ENCODE measurements at regions not wholly inside any gene's neighbourhood (a gene's known extent, or its start where the extent isn't known, plus 50 kb on each side); places are given as distances from the start of the nearest gene placed in this dataset.
"Not testable (repeated sequence)": the region's sequence is repeated elsewhere in the genome, so short reads cannot be mapped to it uniquely, and the experiment has no call there.

DNA sequence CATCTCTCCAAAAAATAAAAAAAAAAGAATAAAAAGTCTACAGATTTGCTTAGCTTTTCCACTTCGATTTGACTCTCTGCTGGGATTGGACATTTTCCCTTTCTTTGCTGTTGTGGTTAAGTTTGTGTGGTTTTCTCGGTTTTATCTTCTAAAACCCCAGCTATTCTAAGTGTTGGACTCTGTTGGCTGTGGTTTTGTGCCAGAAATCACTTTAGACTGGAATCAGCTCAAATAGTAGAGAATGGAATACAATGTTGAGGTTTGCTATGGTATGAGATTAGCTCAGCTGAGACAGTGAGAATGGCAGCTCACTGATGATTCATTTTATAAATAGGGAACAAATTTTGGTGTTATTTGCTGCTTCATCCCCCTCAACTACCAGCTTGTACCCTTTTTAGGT, 116.0 kb downstream of the BUB3 start:
- DNase-seq (ENCODE audit: low read depth in 2 of 2): no peak

DNA sequence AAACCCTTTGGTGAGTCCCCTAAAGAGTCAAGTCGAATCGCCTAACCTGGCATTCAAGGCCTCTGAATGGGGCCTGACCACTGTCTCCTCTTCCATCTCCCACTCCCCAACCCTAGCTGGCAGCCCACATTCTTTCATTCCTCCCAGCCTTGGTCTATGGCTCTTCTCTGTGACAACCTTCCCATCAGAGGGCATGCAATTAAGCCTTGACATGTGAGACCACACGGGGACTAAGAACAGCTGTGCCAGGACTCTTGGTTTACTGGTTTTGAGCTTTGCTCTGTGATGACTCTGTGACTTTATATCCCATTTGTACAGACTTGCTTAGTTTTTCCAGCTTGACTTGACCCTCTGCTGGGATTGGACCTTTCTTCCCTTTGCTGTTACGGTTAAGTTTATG, 116.6 kb downstream of the BUB3 start:
- no peak for DNase-seq (ENCODE audit: low read depth in 2 of 2)

DNA sequence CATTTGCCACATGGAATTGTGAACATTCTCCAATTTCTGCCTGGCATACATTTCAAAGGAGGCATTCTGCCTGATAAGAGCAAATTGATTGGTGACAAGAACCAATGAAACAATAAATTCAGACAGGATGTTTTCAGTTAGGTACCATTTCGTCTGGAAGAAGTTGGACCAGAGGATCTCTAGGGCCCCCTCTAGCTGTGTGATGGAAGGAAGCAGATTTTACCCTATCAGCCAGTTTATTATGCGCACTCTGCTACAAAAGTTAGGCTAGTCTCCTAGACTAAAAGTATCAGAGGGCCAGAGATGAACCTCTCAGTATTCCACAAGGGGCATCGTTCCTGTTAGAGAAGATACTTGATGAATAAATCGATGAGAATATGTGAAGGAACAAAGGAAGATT, 118.0 kb downstream of the BUB3 start:
- no peak for DNase-seq (ENCODE audit: low read depth in 2 of 2)

DNA sequence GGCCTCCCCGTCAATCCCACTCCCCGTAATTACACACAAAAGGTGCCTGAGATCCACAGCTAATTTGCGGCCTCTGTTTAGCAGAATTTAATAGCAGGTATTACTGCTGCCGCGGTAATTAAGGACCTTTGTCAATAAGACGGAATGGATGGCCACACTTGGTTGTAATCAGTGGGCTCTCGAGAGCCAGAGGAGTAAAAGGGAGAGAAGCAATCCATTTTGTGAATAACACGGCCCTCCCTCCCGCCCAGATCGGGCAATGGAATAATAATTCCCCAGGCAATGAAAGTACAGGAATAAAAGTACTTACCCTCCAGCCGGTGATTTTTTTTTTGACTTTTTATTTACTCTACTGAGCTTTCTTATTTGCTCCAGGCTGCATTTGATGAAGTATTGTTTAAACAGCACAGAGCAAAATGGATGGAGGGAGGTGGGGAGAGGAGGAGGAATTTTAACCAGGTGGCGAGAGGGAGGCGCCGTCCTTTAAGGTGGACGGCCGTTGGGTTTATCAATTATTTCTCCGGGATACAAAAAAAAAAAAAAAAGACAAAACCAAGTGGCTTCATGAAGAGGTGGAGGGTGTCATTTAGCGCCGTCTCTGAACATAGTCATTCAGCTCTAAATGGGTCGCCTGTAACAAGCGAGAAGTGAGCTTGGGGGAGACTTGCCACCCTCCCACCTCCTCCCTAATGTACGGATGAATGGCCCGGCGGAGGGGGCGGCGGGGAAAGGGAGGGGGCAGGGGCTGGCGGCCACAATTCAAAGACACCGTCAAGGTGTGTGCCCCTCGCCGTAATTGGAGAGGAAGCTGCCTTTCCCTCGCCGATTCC, 120.3 kb downstream of the BUB3 start:
- no peak for DNase-seq (ENCODE audit: low read depth in 2 of 2)

DNA sequence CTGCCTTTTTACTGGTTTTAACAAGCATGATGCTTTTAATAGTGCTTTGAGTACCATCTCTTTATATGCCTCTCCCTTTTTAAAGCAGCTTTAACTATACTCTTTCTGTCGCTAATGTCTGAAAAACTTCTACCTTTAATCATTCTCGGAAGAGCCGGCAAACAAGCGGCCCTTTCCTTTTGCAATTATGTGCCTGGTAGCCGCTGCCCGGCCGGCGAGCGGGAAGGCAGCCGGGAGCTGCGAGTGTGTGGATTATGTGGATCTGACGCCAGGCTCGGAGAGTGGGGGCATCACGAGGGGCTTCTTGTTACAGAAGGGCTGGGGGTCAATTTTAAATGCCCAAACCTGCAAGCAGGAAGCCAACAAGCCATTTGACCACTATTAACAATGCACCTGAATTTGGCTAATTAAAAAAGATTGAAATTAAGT, 120.9 kb downstream of the BUB3 start:
- no peak for DNase-seq (ENCODE audit: low read depth in 2 of 2)

DNA sequence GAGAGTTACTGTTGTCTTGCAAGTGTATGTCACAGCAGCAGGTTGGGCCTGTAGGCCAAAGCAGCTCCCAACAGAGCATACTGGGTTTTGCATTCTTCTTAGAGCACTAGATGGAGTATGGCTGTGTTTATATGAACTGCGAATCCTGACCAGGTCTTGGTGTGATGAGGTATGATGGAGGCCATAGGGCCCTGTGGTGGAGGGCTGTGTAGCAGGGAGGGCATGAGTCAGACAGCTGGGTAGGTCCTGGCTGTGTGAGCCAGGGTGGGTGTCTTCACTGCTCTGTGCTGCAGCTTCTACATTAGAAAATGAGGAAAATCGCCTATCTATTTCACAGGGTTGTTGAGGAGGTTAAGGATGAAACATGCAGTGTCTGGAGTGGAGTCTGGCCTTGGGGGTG, 124.2 kb downstream of the BUB3 start:
- no peak for DNase-seq (ENCODE audit: low read depth in 2 of 2)

DNA sequence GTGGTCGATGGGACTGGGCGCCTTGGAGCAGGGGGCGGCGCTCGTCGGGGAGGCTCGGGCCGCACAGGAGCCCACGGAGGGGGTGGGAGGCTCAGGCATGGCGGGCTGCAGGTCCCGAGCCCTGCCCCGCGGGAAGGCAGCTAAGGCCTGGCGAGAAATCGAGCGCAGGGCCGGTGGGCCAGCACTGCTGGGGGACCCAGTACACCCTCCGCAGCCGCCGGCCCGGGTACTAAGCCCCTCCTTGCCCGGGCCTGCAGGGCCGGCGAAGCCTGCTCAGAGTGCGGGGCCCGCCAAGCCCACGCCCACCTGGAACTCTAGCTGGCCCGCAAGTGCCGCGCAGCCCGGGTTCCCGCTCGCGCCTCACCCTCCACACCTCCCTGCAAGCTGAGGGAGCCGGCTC, 129.2 kb downstream of the BUB3 start:
- DNase-seq (ENCODE audit: low read depth in 2 of 2): not testable (repeated sequence)

DNA sequence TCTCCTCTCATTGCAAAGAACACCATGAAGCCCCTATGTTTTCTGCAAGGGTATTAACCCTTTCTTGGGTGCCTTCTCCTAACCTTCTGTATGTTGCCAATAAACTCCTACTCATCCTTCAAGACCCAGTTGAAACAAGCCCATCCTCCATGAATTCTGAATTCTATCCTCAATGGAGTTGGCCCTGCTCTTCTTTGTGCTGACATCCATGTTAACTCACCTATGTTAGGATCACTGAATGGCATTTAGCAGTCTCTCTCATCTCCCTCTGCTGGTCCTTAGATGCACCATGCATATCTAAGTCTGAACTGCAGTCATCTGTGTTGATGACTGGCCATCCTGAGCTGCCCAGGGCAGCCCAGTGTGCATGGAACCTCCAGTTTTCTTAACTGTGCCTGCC, 129.8 kb downstream of the BUB3 start:
- DNase-seq (ENCODE audit: low read depth in 2 of 2): no peak

DNA sequence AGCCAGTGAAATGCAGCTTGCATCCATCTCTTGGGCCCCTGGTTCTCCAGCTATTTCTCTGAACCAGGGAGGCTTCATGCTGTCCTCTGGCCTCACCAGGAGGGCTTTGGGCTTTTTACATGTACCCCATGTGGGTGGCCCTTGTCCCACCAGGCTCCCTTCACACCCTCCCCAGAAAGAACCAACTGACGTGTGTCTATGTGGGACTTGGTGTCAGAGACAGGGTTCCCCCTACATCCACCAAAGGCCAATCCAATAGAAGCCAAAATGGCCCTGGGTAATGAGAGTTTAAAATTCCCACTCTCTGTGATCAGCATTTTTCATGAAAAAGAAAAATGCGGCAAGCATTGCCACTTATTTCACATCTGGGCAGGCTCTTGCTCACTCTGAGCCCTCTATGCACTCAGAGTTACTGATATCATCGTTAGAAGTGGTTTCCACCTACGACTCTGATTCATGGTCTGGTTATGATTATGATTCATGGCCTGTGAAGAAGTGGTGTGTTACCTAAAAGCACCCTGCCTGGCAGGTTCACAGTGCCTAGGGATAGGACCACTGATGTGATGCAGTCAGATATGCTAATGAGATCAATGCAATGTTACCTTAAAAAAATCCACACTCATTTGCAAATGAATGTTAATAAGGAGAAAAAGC, 133.5 kb downstream of the BUB3 start:
- DNase-seq (ENCODE audit: low read depth in 2 of 2): no peak

DNA sequence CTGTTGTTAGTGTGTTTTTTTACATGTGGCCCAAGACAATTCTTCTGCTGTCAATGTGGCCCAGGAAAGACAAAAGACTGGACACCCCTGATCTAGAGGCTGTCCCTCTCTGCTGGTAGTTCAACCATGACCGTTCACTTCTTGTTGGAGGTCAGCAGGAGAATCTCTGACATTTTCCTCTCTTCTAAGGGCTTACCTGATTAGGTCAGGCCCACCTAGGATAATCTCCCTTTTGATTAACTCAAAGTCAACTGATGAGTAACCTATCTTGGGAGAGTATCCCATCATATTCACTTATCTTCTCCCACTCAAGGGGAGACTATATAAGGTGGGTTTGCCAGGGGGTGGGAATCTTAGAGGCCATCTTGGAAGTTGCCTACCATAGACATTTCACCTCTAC, 135.2 kb downstream of the BUB3 start:
- no peak for DNase-seq (ENCODE audit: low read depth in 2 of 2)

DNA sequence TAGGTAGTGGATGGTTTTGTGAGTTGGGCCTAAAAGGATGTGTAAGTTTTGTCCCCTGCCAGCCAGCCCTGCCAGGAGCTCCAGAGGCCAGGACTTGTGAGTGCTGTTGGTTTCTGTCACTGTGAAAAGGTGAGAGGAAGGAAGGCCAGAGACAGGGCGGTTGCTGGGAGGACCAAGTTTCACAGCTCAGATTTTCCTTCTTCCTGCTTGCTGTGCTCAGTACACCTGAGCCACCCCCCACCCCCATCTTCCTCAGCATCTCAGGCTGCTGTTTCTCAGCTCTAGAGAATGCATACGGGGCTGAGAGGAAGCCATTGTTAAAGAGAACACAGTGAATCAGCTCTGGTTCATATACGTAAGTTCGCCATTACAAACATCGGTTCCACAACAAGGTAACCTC, 139.9 kb downstream of the BUB3 start:
- DNase-seq (ENCODE audit: low read depth in 2 of 2): no peak

DNA sequence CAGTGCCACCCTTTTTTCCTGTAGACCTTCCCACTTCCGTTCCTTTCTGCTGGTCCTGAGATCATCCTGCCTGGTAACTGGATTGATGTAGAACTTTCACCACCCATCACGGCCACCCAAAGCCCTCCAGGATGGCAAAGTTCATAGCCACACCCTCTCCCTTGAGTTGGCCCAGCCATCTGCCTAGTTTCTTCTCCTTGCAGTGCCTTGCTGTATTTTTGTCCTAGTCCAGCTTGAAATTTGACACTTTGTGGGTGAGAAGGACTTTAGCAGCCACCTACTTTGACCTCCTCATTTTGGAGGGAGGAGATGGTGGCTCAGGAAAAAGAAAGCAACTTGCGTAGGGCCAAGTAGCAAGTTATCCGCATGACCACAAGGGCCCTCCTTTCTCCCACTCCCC, 140.7 kb downstream of the BUB3 start:
- DNase-seq (ENCODE audit: low read depth in 2 of 2): no peak

DNA sequence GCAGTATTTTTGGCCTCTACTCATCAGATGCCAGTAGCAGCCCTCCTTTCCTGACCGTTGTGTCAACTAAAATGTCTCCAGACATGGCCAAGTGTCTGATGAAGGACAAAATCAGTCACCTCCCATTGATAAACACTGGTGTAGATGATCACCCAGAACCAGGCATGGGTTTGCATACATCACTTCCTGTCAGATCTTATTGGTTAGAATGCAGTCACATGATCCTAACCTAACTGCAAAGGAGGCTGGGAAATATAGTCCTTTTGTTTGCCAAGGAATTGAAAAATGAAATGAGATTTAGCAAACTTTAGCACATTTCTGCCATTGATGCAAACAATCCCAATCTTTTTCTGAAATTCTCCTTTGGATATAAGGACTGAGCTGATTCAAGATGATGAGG, 141.4 kb downstream of the BUB3 start:
- DNase-seq (ENCODE audit: low read depth in 2 of 2): no peak

DNA sequence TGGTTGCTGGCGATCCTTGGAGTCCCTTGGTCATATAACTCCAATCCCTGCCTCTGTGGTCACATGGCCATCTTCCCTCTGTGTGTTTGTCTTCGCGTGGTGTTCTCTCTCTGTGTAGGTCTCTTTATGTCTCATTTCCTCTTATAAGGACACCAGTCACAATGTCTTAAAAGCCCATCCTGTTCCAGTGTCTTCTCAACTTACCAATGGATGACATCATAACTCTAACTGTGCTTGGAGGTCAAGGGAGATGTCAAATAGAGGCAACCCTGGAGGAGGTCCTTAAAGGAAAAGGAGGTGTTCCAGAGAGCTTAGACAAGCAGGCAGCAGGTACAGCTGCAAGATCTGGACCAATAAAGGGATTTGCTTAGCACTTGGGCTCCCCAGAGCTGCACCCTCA, 143.0 kb downstream of the BUB3 start:
- no peak for DNase-seq (ENCODE audit: low read depth in 2 of 2)

DNA sequence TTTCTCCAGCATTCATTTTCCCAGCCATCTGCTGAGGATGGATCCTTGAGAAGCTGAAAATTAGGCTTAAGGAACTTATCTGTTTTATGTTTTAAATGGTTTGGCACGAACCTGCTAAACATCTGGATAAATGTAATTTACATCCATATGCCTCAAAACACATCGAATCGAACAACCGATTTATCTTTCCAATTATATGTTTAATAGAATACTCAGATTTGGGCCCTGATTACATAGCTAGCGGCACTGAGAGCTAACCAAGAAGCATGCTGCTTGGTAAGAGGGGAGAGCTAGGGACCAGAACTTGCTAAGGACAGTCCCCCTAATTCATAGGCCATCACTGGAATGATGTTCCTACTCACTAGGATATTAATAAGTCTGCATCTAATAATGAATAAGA, 144.4 kb downstream of the BUB3 start:
- DNase-seq (ENCODE audit: low read depth in 2 of 2): no peak

DNA sequence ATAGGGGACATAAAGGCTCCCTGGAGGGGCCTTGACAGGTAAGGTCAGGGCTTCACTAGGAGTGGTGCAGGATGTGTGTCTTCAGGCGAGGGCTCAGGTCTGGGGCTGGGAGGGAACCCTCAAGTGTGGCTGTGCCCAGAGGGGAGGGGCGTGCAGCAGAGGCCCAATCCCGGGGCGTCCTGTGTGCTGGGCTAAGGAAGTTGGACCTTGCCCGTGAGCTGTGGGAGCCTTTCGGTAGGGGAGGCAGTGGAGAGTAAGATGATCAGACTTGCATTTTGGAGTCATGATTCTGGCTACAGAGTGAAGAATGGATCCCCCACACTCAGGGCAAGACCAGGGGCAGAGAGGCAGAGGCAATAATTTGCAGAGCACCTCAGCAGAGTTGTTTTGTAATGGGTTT, 145.4 kb downstream of the BUB3 start:
- no peak for DNase-seq (ENCODE audit: low read depth in 2 of 2)

DNA sequence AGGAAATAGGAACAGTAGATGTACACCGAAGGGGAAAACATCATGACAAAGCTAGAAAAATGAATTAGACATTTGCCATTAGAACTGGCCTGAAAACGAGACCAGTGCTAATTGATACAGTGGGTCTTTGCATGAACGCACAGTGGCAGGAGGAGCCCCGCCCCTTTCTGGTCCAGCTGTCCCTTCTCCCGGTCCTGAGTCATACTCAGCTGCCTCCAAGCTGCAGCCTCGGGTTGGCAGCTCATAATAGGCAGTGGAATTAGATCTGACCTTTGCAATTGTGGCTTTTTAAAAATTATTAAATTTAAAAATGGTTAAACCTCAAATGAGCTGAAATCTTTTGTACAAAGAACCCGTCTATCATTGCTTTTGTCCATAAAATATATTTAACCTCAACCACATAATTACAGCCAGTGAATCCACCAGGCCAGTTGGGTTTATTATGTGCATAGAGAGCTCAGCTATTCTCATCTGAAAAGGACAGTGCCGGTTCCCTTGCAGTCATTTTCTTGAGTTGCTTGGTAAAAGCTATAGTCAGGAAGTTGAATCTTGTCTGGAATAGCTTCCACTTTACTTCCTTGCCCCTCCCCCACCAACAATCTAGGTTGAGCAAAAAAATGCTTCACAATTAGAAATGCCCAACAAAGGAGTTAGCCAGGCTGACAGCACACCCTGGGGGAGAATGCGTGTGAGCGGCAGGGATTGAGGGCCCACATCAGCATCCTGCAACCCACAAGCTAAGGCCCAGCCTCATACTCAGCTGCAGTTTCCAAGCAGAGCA, 147.1 kb downstream of the BUB3 start:
- DNase-seq (ENCODE audit: low read depth in 2 of 2): no peak

DNA sequence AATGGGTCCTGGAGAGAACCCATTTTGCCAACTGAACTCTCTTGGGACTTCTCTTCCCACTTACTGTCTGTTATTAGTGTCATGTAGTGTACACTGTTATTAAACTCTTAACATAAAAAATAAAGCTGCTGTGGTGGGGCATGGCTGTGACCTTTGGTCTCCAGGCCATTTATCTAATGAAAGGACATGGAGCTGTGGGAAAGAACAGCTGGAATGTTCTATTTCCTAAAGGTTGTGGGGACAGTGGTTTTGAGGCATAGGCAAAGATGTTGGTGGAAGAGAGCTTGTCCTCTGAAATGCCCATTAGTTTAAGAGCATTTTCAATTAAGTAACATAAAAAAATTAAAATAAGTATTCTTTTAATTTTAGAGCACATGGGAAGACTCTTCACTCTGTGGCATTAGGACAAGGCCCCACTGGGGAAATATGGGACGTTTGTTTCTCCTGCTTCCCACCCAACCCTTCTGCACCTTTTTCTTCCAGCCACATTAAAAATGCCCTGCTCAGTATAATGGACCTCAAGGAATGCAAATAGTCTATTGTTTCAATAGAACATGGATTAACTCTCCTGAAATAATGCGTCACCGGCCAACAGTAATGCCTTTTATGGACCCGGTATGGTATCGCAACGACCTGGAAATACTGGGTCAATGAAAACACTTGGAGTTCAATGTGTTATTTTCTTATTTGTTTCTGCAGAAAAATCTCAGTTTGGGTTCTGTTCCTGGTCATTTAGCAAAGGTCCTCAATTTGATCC, 149.6 kb downstream of the BUB3 start:
- no peak for DNase-seq (ENCODE audit: low read depth in 2 of 2)

DNA sequence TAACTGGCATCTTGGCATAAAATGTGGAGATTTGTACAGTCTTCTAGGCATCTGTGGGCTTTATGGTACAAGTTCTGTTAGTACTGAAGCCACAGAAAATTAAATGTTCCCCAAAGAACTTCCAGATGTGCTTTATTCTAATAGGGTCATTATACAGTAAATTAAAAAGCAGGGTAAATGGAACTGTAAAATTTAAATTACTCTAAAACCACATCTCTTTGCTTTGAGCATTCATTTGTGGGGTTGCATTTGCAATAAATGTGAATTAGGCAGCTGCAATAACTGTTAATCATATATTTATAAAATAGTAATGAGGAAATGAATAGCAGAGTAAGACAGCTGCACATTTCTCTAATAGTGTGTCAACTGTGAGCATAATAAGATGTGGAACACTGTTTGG, 151.5 kb downstream of the BUB3 start:
- no peak for DNase-seq (ENCODE audit: low read depth in 2 of 2)

DNA sequence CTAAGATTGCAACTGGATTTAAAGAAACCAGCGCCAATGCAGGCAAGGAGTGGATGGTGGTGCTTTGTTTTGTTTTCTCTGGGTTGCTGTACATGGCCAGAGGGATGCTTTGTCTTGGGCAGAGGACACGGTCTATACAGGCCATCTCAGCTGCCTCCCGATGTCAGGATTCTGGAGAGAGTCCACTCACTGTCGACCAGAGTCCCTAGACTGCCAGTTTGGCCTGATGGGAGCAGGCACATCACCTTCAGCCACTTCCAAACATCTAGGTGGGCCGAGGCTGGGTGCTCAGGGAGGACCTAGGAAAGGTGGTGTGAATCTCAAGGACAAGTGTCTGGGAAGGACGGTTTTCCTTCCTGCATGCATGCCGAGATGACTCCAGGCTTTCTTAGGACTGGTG, 152.1 kb downstream of the BUB3 start:
- no peak for DNase-seq (ENCODE audit: low read depth in 2 of 2)

DNA sequence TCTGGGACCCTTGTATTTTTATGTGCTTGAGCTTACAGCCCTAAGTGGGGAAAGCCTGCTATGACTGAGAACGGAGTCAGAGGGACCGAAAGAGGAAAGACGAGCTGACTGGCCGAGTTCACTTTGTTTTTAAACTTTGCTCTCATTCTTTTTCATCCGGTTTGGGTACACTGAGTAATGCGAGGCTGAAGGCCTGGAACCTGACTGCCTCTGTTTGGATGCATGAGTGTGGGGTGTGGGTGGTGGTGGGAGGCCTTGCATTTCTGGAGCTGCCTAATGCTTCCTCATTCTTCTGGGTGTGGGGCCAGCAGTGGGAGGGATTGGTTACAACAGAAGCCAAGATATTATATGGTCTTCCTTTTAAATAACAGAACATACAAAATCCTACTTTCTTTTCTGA, 155.5 kb downstream of the BUB3 start:
- DNase-seq (ENCODE audit: low read depth in 2 of 2): no peak

DNA sequence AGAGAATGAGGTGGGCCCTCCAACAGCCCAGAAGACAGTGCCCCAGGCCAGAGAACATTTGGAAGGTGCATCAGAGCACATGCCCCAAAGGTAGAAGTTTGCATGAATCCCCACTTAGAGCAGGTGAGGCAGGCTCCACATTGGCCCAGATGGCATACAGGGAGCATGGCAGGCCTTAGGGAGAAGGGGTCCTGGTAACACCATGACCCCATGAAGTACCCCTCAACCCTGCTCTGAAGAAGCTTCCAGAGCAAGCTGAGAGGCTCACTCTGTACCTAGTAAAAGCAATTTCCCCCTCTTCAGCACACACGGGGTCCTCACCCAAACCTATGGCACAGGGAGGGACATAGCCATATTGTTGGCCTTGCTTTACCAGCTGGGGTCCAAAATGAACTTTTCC, 162.6 kb downstream of the BUB3 start:
- no peak for DNase-seq (ENCODE audit: low read depth in 2 of 2)
